OCI-LY3 (cell line): ENCODE measurements at regions not wholly inside any gene's neighbourhood (a gene's known extent, or its start where the extent isn't known, plus 50 kb on each side); places are given as distances from the start of the nearest gene placed in this dataset.

ENCODE experiments used
- H2AFZ ChIP-seq: fragments of 200-600, 300-600 bp; shearing (Covaris generic); 2 replicates; pipeline ENCODE4 v1.6.0; 2014; ENCODE audit warnings: antibody characterized with exemption, low read depth, low read length
- H3K27ac ChIP-seq: fragments of 200-600, 300-600 bp; sonication (generic); 2 replicates; pipeline ENCODE4 v1.5.1; 2014; ENCODE audit warnings: mild to moderate bottlenecking, low read length, moderate library complexity, mixed read lengths
- H3K27me3 ChIP-seq: fragments of 200-600, 300-600 bp; sonication (generic); 2 replicates; pipeline ENCODE4 v1.6.1; 2014; ENCODE audit warnings: low read depth, low read length, mixed read lengths
- H3K36me3 ChIP-seq: fragments of 200-600, 300-600 bp; sonication (generic); replicated peaks from 2 replicates; pipeline ENCODE3; 2014; ENCODE audit warnings: low read depth, low read length, mixed read lengths
- H3K4me1 ChIP-seq: fragments of 300-600, 200-600 bp; sonication (generic); 2 replicates; pipeline ENCODE4 v1.6.1; 2014; ENCODE audit warnings: low read length, mixed read lengths
- H3K4me2 ChIP-seq: fragments of 200-600, 300-600 bp; sonication (generic); 2 replicates; pipeline ENCODE4 v1.6.1; 2014; ENCODE audit warnings: low read length, mixed read lengths
- H3K4me3 ChIP-seq: fragments of 300-600, 200-600 bp; sonication (generic); 2 replicates; pipeline ENCODE4 v1.5.1; 2014; ENCODE audit warnings: antibody characterized with exemption, mild to moderate bottlenecking, low read length, moderate library complexity
- H3K79me2 ChIP-seq: fragments of 300-600, 200-600 bp; shearing (Covaris generic); 2 replicates; pipeline ENCODE4 v1.6.1; 2014; ENCODE audit warnings: mild to moderate bottlenecking, low read length, mixed read lengths
- H3K9ac ChIP-seq: fragments of 300-600, 200-600 bp; shearing (Covaris generic); 2 replicates; pipeline ENCODE4 v1.6.0; 2014; ENCODE audit warnings: mild to moderate bottlenecking, low read length, moderate library complexity
- H3K9me3 ChIP-seq: fragments of 200-600, 300-600 bp; shearing (Covaris generic); 2 replicates; pipeline ENCODE4 v1.6.1; 2014; ENCODE audit warnings: low read length, mixed read lengths; ENCODE audit not compliant: insufficient read depth
- H4K20me1 ChIP-seq: fragments of 200-600, 300-600 bp; sonication (generic); 2 replicates; pipeline ENCODE4 v1.6.1; 2016; ENCODE audit warnings: low read length, mixed read lengths; ENCODE audit not compliant: insufficient read depth
- CTCF ChIP-seq: fragments of 200-600, 300-600 bp; sonication (generic); IDR thresholded peaks from 2 replicates; pipeline ENCODE4 v1.5.1; 2014; ENCODE audit warnings: antibody characterized with exemption, low read length, low read depth
- EZH2phosphoT487 ChIP-seq: fragments of 200-600 bp; shearing (Covaris generic); IDR thresholded peaks from 2 replicates; pipeline ENCODE4 v1.6.1; 2018; ENCODE audit warnings: antibody characterized with exemption, mixed run types, low read depth

DNA sequence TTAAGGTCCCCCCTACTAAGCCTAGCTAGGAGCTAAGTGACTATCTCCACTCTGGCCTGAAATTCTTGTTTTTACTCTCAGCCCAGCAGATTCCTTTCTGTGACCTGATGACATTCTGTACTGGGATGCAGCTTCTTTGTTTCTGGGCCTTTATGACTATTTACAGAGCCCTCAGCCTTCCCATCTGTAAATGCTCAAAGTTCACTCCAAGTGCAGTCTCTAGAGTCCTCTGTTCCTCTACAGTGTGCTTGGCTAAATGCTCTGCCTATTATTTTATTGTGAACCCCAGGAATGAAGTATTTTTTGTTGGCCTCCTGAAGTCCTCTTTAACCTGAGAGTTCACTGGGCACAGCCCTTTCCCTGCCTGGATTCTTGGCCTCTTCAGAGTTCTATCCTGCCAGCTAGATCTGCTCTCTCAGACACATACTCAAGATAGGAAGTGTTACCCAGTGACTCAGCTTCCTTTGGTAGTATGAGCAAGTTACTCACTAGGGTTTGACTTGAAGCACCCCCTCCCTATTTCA, 278.1 kb upstream of the P2RY1 start:
- no peaks in the 10 kb centered on the region for H3K27me3 ChIP-seq
- H3K4me3 ChIP-seq, result no peak overlapping the region
- no peak overlapping the region for H3K9ac ChIP-seq
- H3K4me2 ChIP-seq, result no peak overlapping the region
- H3K27ac ChIP-seq, result no peak overlapping the region
- peaks cover 9% of the 10 kb centered on the region for H3K4me1 ChIP-seq
- no peaks in the 10 kb centered on the region for H3K9me3 ChIP-seq
- no peaks in the 10 kb centered on the region for H3K36me3 ChIP-seq
- TF ChIP-seq EZH2phosphoT487 (no peak), CTCF (no peak)
- 0 out of 2 replicates have a peak overlapping the region, but pooled peaks have one; percentile 43 for H2AFZ ChIP-seq
- no peaks in the 10 kb centered on the region for H3K79me2 ChIP-seq
- H4K20me1 ChIP-seq, result no peaks in the 10 kb centered on the region

GRCh38 chr3:152557302-152557999, 277.5 kb upstream of the P2RY1 start:
- Histone ChIP-seq H3K4me2 (no peak overlapping the region), H2AFZ (0 out of 2 replicates have a peak overlapping the region, but pooled peaks have one; percentile 43), H3K27me3 (no peaks in the 10 kb centered on the region), H3K9ac (no peak overlapping the region), H3K4me3 (no peak overlapping the region), H3K4me1 (peaks cover 9% of the 10 kb centered on the region), H3K27ac (no peak overlapping the region), H3K9me3 (no peaks in the 10 kb centered on the region), H3K79me2 (no peaks in the 10 kb centered on the region), H4K20me1 (no peaks in the 10 kb centered on the region), H3K36me3 (no peaks in the 10 kb centered on the region)
- TF ChIP-seq EZH2phosphoT487, result no peak
- TF ChIP-seq CTCF, result no peak

DNA sequence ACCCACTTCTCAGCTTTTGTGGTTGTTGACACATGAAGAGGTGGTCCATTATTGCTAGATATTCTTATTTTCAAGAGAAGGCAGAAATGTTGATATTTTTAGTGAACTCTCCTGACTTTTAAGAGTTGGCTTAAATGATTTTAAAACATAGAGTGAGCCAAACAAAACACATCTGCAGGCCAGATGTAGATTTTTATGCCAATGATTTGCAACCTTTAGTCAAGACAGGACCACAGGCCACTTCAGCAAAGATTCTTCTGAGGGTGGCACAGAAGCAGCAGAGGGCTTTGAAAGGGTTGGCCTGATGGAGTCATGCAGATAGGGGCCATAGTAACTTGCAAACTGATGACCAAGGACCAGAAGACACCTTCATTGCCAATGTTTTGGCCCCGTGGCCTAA, 276.5 kb upstream of the P2RY1 start:
- peaks cover 9% of the 10 kb centered on the region for H3K4me1 ChIP-seq
- TF ChIP-seq EZH2phosphoT487 (no peak), CTCF (no peak)
- H3K27me3 ChIP-seq, result no peaks in the 10 kb centered on the region
- no peak overlapping the region for H3K4me3 ChIP-seq
- H4K20me1 ChIP-seq, result no peaks in the 10 kb centered on the region
- H3K79me2 ChIP-seq, result no peaks in the 10 kb centered on the region
- H3K9ac ChIP-seq, result no peak overlapping the region
- H2AFZ ChIP-seq, result no peak overlapping the region
- no peaks in the 10 kb centered on the region for H3K36me3 ChIP-seq
- no peak overlapping the region for H3K4me2 ChIP-seq
- no peaks in the 10 kb centered on the region for H3K9me3 ChIP-seq
- no peak overlapping the region for H3K27ac ChIP-seq

DNA sequence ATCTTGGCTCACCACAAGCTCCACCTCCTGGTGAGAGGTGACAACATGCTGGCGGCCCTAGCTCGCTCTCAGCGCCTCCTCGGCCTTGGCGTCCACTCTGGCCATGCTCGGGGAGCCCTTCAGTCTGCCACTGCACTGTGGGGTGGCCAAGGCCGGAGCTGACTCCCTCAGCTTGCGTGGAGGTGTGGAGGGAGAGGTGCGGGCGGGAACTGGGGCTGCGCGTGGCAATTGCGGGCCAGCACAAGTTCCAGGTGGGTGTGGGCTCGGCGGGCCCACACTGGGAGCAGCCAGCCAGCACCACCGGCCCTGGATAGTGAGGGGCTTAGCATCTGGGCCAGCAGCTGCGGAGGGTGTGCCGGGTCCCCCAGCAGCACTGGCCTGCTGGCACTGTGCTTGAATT, 275.7 kb upstream of the P2RY1 start:
- TF ChIP-seq CTCF (no peak), EZH2phosphoT487 (no peak)
- Histone ChIP-seq H3K4me2 (no peak overlapping the region), H4K20me1 (no peaks in the 10 kb centered on the region), H3K27me3 (no peaks in the 10 kb centered on the region), H3K4me3 (no peak overlapping the region), H3K9ac (no peak overlapping the region), H3K27ac (no peak overlapping the region), H2AFZ (no peak overlapping the region), H3K79me2 (no peaks in the 10 kb centered on the region), H3K36me3 (no peaks in the 10 kb centered on the region), H3K9me3 (no peaks in the 10 kb centered on the region), H3K4me1 (peaks cover 9% of the 10 kb centered on the region)
